Frontal cortex (tissue), 3 donors: ENCODE measurements at regions not wholly inside any gene's neighbourhood (a gene's known extent, or its start where the extent isn't known, plus 50 kb on each side); places are given as distances from the start of the nearest gene placed in this dataset.
A peak's percentile ranks its signal among the peaks of the same experiment; 100 is the strongest.

ENCODE experiments used
- DNase-seq, 2 donors: peaks; one replicate each; pipeline ENCODE4 v3.0.0; 2012; ENCODE audit warnings: low spot score in 2 of 2
- FAIRE-seq: peaks from 2 replicates; lab custom pipeline; 2012; peaks lifted over from hg19 to GRCh38; lab: Jason Lieb, UNC
- donor health status: control.
- donor health status: control.
- donor health status: control.

DNA sequence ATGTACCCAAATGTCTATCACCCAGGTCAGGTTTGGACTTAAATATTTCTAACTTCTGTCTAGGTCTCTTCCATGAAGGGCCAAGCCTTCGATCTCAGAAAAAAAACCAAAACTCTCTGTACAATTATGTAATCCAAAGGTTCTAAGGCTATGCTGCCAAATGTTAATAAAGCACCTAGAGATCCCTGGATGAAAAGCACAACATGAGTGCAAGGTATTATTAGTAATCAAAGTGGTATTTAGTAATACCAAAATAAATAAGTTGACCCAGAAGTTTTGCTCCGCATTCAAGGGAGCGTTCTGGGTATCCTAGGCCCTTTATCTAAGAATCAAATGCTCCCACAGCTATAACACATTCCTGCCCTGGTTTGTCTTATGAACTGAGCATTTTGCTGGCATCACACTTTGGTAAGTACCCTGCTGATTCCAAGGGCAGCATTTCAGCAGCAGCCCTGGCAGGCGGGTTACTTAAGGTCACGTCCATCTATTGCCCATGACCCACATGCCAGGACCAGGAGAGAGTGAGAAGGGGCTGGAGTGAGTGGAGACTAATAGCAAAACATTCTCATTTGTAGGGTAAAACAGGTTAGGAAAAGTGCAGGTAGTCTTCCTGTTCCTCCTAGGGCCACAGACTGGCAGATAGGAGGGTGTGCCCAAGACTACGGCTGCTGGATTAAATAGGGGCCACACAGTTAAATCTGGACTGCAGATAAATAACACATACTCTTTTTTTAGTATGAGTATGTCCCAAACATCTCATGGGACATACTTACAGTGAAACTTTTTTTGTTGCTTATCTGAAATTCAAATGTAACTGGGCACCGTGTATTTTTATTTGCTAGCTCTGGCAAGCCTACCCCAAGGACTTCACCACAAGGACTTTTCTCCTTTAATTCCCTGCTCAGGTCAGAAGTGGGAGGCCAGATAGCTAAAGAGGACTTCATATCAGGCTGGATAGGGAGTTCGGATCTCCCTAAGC, 76.0 kb upstream of the SNRK start:
- no peak for FAIRE-seq
- DNase-seq = no peak

GRCh38 chr3:43207628-43208085, 78.7 kb upstream of the SNRK start:
- DNase-seq (no peak), FAIRE-seq (no peak)

- FAIRE-seq = no peak
- no peak for DNase-seq
These were observed 79.7 kb upstream of the SNRK start for GRCh38 chr3:43206632-43207031.

- no peak for FAIRE-seq
- no peak for DNase-seq
These were observed 80.2 kb upstream of the SNRK start for GRCh38 chr3:43206105-43206504.

DNA sequence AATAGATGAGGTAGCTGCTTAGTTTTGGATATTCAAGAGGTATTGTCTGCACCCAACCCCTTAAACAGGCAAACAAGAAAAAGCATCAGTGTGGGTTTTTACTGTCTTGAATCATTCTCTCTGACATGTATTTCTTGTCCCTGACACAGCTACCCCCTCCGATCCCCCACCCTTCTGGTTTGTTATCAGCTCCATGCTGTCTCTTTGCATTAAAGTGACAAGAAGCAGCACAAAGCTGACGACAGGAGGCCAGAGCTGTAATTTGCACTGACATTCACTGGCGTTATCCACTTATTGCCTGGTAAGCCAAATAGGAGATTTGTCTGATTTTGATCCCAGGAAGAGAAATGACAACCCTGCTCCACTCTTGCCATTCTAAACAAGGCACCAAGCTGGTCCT, 83.3 kb upstream of the SNRK start:
- DNase-seq (no peak), FAIRE-seq (no peak)

- DNase-seq (no peak), FAIRE-seq (no peak)
These were observed 84.8 kb upstream of the SNRK start for GRCh38 chr3:43201581-43201980.

- DNase-seq (no peak), FAIRE-seq (no peak)
These were observed 86.6 kb upstream of the SNRK start for GRCh38 chr3:43199645-43200306.

DNA sequence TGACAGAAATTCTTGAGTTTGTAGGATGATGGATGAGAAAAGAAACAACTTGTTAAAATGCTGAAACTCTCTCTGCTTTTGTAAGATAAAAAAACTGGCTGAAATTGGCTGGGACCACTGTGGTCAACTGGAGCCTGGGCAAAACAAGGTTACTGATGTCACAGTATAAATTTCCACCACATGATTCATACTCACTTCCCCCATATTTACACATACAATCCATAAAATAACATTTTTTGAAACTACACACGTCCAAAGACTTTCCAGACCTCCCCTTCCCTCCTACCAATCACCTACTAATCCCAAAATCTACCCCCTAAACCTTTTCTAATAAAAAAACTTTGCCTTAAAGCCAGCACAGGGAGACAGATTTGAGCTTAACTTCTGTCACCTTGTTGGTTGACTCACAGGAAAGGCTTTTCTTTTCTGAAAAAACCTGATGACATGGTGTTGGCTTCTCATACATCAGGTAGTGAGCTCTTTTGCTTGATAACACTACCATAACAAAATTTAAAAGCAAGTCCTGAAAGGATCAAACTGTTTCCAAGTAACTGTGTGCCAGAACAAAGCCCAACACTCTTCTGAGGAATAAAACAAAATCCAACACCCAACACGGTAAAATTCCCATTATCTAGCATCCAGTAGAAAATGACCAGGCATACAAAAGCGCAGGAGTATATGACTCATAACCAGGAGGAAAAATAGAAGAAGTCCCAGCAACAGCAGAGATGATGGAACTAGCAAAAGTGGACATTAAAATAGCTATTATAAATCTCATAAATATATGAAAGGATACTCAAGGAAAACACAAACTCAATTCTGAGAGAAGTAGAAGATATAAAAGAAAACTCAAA, 87.3 kb upstream of the SNRK start:
- no peak for FAIRE-seq
- DNase-seq = no peak

GRCh38 chr3:43198301-43198700, 88.0 kb upstream of the SNRK start:
- FAIRE-seq (no peak), DNase-seq (no peak)

- no peak for FAIRE-seq
- no peak for DNase-seq
These were observed 89.2 kb upstream of the SNRK start for GRCh38 chr3:43197181-43197580.

DNA sequence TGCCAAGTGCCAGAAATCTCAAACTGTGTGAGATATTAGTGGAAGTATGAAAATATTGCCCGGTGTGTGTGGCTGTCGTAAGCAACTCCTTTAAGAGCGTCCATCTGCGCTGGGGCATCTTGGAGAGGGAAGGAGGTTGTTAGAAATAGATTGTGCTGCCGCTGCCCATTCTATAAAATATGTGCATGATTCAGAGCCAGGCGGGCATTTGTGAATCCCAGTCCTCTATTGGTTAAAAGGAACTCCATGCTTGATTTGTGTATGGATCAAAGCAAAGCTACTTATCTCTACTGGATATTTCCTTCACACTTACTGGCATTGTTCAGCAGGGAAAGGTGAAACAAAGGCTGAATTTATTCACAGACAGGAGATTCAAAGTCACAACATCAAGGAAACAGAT, 89.6 kb upstream of the SNRK start:
- DNase-seq (peak in 1 of 2 donors; percentile 16), FAIRE-seq (no peak)

- DNase-seq = no peak
- FAIRE-seq = no peak
These were observed 89.2 kb upstream of the POMGNT2 start for GRCh38 chr3:43195115-43195498.

GRCh38 chr3:43194490-43195114, 88.7 kb upstream of the POMGNT2 start:
- DNase-seq (no peak), FAIRE-seq (no peak)

GRCh38 chr3:43194069-43194468, 88.2 kb upstream of the POMGNT2 start:
- DNase-seq = no peak
- no peak for FAIRE-seq

DNA sequence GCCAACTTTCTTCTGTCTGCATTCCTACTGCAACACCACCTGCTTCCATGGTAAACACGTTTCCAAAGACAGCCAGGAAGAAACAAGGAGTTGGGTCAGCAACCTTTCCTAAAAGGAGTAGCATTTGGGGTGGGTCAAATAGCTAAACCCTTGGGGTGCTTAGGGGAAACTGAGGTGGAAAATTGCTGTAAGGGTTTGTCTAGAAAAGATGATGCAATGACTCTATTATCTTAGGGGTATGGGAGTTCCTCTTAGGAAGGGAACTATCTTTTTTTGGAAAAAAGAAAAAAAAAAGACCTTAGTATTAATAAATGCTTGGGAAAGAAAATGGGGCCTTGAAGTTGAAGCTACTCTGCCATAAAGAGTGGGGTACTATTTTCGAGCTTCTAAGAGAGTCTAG, 86.1 kb upstream of the POMGNT2 start:
- FAIRE-seq = no peak
- no peak for DNase-seq

DNA sequence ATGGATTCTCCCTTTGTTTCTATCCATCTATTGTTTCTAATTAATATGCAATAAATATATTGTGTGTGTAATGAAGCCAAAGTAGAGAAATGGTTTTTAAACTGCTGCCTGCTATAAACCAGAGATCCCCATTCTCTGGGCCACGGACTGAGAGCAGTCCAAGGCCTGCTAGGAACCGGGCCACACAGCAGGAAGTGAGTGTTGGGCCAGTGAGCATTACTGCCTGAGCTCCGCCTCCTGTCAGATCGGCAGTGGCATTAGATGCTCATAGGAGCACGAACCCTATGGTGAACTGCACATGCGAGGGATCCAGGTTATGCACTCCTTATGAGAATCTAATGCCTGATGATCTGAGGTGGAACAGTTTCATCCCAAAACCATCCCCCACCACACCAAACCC, 85.2 kb upstream of the POMGNT2 start:
- FAIRE-seq (no peak), DNase-seq (no peak)

DNA sequence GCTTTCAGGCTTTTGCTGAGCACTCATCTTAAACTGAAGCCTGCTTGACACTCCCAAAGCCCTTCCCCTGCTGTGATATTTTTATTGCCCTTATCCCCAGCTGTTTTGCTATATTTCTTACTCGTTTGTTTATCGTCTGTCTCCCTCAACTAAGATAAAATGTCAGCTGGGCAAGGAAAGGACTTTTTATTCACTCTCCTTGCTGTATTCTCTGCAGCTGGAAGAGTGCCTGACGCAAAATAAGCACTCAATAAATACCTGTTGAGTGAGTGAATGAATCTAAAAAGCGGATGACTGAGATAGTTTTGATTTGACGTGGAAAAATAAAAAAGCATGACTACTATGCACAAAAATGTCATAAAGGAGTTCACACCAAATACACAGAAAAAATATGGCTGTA, 84.8 kb upstream of the POMGNT2 start:
- FAIRE-seq = no peak
- no peak for DNase-seq

- FAIRE-seq (no peak), DNase-seq (no peak)
These were observed 82.1 kb upstream of the POMGNT2 start for GRCh38 chr3:43187836-43188479.

DNA sequence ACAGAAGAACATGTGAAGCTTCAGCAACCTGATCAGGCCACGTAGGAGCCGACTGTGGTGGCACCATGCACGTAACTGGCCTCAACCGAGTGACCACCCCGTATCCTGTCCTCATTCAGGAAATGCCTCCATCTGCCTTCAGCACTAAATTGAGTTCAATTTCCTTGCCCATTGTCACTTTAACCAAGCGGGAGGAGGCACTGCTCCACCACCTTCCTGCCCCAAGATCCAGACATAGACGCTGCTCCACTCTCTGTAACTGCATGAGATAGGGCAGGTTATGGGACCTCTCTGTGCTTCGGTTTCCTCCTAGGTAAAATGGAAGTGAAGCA, 80.1 kb upstream of the POMGNT2 start:
- FAIRE-seq (no peak), DNase-seq (no peak)
